ENCODE measurements at regions not wholly inside any gene's neighbourhood (a gene's known extent, or its start where the extent isn't known, plus 50 kb on each side); places are given as distances from the start of the nearest gene placed in this dataset.
"Not testable (repeated sequence)": the region's sequence is repeated elsewhere in the genome, so short reads cannot be mapped to it uniquely, and the experiment has no call there.

GRCh38 chr21:8987896-8988295 lies 1533.5 kb upstream of the TPTE start:
- CTCF ChIA-PET; DNase-seq (ENCODE audit: extremely low spot score); POLR2A ChIA-PET: not testable (repeated sequence)

- DNase-seq (ENCODE audit: extremely low spot score), result no peak
- ChIA-PET POLR2A (no interaction called here), CTCF (no interaction called here)
- no peak for TF ChIP-seq CTCF (IDR thresholded peaks at IDR 0.05; ENCODE audit: control extremely low read depth, extremely low read depth, low read depth, missing control alignments)
Observed at GRCh38 chr21:8988696-8989095, 1532.7 kb upstream of the TPTE start.

GRCh38 chr21:8989261-8989711 lies 1532.1 kb upstream of the TPTE start:
- POLR2A ChIA-PET, result no interaction called here
- TF ChIP-seq CTCF (IDR thresholded peaks at IDR 0.05; ENCODE audit: control extremely low read depth, extremely low read depth, low read depth, missing control alignments), result no peak
- CTCF ChIA-PET, result no interaction called here
- DNase-seq (ENCODE audit: extremely low spot score), result no peak

- POLR2A ChIA-PET, result no interaction called here
- no peak for TF ChIP-seq CTCF (IDR thresholded peaks at IDR 0.05; ENCODE audit: control extremely low read depth, extremely low read depth, low read depth, missing control alignments)
- CTCF ChIA-PET, result no interaction called here
- no peak for DNase-seq (ENCODE audit: extremely low spot score)
Observed at GRCh38 chr21:8989721-8990325, 1531.6 kb upstream of the TPTE start.

- TF ChIP-seq CTCF (IDR thresholded peaks at IDR 0.05; ENCODE audit: control extremely low read depth, extremely low read depth, low read depth, missing control alignments), result no peak
- CTCF ChIA-PET, result no interaction called here
- POLR2A ChIA-PET, result no interaction called here
- DNase-seq (ENCODE audit: extremely low spot score), result no peak
Observed at GRCh38 chr21:8990326-8991087, 1530.9 kb upstream of the TPTE start.

GRCh38 chr21:8991088-8991907 lies 1530.1 kb upstream of the TPTE start:
- no peak for TF ChIP-seq CTCF (IDR thresholded peaks at IDR 0.05; ENCODE audit: control extremely low read depth, extremely low read depth, low read depth, missing control alignments)
- DNase-seq (ENCODE audit: extremely low spot score), result no peak
- POLR2A ChIA-PET, result no interaction called here
- CTCF ChIA-PET, result no interaction called here
